WERI-Rb-1 (cell line): ENCODE measurements at regions not wholly inside any gene's neighbourhood (a gene's known extent, or its start where the extent isn't known, plus 50 kb on each side); places are given as distances from the start of the nearest gene placed in this dataset.

Experiments
- DNase-seq: peaks from one replicate; pipeline ENCODE4 v3.0.0-alpha.2; 2020
- H3K27ac ChIP-seq: fragments of 250-450 bp; sonication (Bioruptor Pico); 2 replicates; pipeline ENCODE4 v1.5.1; 2020; ENCODE audit warnings: mild to moderate bottlenecking, moderate library complexity
- H3K27me3 ChIP-seq: fragments of 250-450 bp; sonication (Bioruptor Pico); 2 replicates; pipeline ENCODE4 v1.5.1; 2021; ENCODE audit warnings: mild to moderate bottlenecking, low read depth, moderate library complexity; ENCODE audit not compliant: insufficient read depth, severe bottlenecking
- H3K36me3 ChIP-seq: fragments of 250-450 bp; sonication (Bioruptor Pico); 2 replicates; pipeline ENCODE4 v1.5.1; 2020; ENCODE audit warnings: mild to moderate bottlenecking, moderate library complexity
- H3K4me3 ChIP-seq: 2 replicates; pipeline ENCODE4 v1.5.1; 2011; ENCODE audit warnings: low read depth, mild to moderate bottlenecking, control low read depth, low read length
- H3K9me3 ChIP-seq: fragments of 250-450 bp; sonication (Bioruptor Pico); 2 replicates; pipeline ENCODE4 v1.5.1; 2021; ENCODE audit warnings: mild to moderate bottlenecking, moderate library complexity; ENCODE audit not compliant: severe bottlenecking
- CTCF ChIP-seq: IDR thresholded peaks from 2 replicates; pipeline ENCODE4 v1.5.1; 2011; ENCODE audit warnings: low read depth, mild to moderate bottlenecking, control low read depth, inconsistent platforms, low read length

GRCh38 chr3:177307391-177307790, 110.1 kb upstream of the TBL1XR1 start:
- DNase-seq = no peak
- Histone ChIP-seq H3K4me3 (no peak overlapping the region), H3K27me3 (no peaks in the 10 kb centered on the region), H3K36me3 (no peaks in the 10 kb centered on the region), H3K9me3 (peaks cover 3% of the 10 kb centered on the region), H3K27ac (no peak overlapping the region)
- TF ChIP-seq CTCF = no peak

DNA sequence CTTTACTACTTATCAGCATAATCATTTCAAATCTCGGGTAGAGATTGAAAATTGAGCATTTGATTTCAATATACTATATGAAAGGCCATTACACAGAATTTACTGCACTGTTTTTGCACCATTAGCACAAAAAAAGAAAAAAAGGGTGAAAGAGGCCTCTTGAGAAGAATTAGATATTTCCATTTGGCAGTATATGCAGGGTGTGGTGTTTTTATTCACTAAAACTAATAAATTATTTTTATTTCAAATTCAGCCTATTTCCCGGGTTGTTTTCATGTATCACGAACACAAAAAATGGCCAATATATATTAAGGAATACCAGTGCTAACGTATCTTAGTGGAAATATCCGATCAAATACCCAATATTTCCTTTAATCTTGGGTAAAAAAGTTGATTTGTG, 110.5 kb upstream of the TBL1XR1 start:
- H3K9me3 ChIP-seq = peaks cover 3% of the 10 kb centered on the region
- H3K36me3 ChIP-seq = no peaks in the 10 kb centered on the region
- H3K27me3 ChIP-seq = no peaks in the 10 kb centered on the region
- H3K4me3 ChIP-seq = no peak overlapping the region
- H3K27ac ChIP-seq = no peak overlapping the region
- no peak for DNase-seq
- TF ChIP-seq CTCF = no peak

DNA sequence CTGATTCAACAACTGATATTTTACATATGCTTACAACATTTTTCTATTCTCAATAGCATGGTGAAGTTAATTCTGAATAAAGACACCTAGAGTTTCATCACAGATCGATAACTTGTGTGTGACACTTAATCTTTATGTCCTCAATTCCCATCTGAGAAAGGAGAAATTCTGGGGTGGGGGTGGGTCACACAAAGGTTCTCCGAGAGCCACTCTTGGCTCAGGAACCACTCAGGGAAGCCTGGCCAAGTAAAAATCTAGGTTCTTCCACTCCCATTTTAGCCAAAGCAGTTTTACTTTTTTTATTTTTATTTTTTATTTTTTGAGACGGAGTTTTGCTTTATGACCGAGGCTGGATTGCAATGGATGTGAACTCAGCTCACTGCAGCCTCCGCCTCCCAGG, 111.0 kb upstream of the TBL1XR1 start:
- no peak overlapping the region for H3K27ac ChIP-seq
- no peak overlapping the region for H3K4me3 ChIP-seq
- no peaks in the 10 kb centered on the region for H3K27me3 ChIP-seq
- no peak for DNase-seq
- peaks cover 3% of the 10 kb centered on the region for H3K9me3 ChIP-seq
- H3K36me3 ChIP-seq = no peaks in the 10 kb centered on the region
- no peak for TF ChIP-seq CTCF

DNA sequence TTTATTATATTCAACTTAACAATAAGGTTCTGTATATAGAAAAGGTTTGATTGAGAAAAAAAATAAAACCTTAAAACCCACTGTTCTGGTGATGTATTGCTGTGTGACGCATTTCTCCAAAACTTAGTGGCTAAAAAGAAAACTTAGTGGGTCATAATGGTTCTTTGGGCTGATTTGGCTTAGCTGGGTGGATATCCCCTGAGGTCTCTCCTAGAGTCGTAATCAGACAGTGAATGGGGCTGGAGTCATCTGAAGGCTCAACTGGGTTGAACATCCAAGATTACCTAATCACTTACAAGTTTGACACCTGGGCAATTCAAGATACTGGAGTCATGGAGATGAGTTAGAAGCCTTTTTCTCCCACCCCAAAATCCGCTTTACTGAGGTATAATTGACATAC, 111.6 kb upstream of the TBL1XR1 start:
- no peak for TF ChIP-seq CTCF
- Histone ChIP-seq H3K27me3 (no peaks in the 10 kb centered on the region), H3K27ac (no peak overlapping the region), H3K36me3 (no peaks in the 10 kb centered on the region), H3K9me3 (peaks cover 3% of the 10 kb centered on the region), H3K4me3 (no peak overlapping the region)
- no peak for DNase-seq

- Histone ChIP-seq H3K4me3 (no peak overlapping the region), H3K9me3 (peaks cover 3% of the 10 kb centered on the region), H3K27ac (no peak overlapping the region), H3K36me3 (no peaks in the 10 kb centered on the region), H3K27me3 (no peaks in the 10 kb centered on the region)
- TF ChIP-seq CTCF = no peak
- no peak for DNase-seq
Measured at GRCh38 chr3:177312491-177312890, 115.2 kb upstream of the TBL1XR1 start.

GRCh38 chr3:177314897-177315296, 117.6 kb upstream of the TBL1XR1 start:
- H3K4me3 ChIP-seq = no peak overlapping the region
- no peaks in the 10 kb centered on the region for H3K27me3 ChIP-seq
- no peak for TF ChIP-seq CTCF
- DNase-seq = no peak
- no peak overlapping the region for H3K27ac ChIP-seq
- no peaks in the 10 kb centered on the region for H3K36me3 ChIP-seq
- no peaks in the 10 kb centered on the region for H3K9me3 ChIP-seq
